ENCODE measurements at regions not wholly inside any gene's neighbourhood (a gene's known extent, or its start where the extent isn't known, plus 50 kb on each side); places are given as distances from the start of the nearest gene placed in this dataset.
"Not testable (repeated sequence)": the region's sequence is repeated elsewhere in the genome, so short reads cannot be mapped to it uniquely, and the experiment has no call there.

DNA sequence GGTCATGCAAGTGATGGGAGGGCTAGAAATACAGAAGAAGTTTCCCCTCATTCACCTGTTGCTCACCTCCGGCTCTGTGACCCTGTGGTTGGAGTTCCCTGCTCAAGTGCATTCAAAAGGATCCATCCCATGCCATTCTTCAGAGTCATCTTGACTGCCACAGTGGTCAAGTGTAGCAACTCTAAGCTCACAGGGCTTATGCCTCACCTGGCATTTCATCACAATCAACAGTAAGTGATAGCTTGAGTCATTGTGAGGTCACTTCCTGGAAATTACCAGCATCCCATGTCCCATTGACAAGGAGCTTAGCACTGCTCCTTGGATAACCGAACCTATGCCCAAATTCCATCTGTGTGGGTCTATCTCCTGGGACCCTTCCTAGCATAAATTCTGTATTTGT lies 55.6 kb downstream of the OR4C45 start:
- CTCF ChIA-PET = no interaction called here
- no TSS peak for BruUV-seq (replicated peaks)
- no peak for TF ChIP-seq CTCF (IDR thresholded peaks at IDR 0.05; ENCODE audit: unreplicated experiment)
- H3K4me3 Mint-ChIP-seq (ENCODE audit: low read depth, unreplicated experiment) = no peak overlapping the region
- H3K4me1 Mint-ChIP-seq (ENCODE audit: low read depth, unreplicated experiment) = no peaks in the 10 kb centered on the region
- H3K27ac Mint-ChIP-seq (ENCODE audit: unreplicated experiment) = no peak overlapping the region
- DNase-seq = no peak
- H3K27me3 Mint-ChIP-seq (ENCODE audit: unreplicated experiment) = no peaks in the 10 kb centered on the region
- H3K36me3 Mint-ChIP-seq (ENCODE audit: insufficient read depth, unreplicated experiment) = no peaks in the 10 kb centered on the region
- H3K9me3 Mint-ChIP-seq (ENCODE audit: low read depth, unreplicated experiment) = peaks cover 18% of the 10 kb centered on the region
- intact Hi-C loops (cut with micrococcal nuclease; ENCODE audit: unreplicated experiment) = no loop called here

GRCh38 chr11:50098186-50098725 lies 65.6 kb downstream of the OR4C45 start:
- no peak for TF ChIP-seq CTCF (IDR thresholded peaks at IDR 0.05; ENCODE audit: unreplicated experiment)
- no TSS peak for BruUV-seq (replicated peaks)
- no peaks in the 10 kb centered on the region for H3K4me1 Mint-ChIP-seq (ENCODE audit: low read depth, unreplicated experiment)
- no peaks in the 10 kb centered on the region for H3K27me3 Mint-ChIP-seq (ENCODE audit: unreplicated experiment)
- H3K9me3 Mint-ChIP-seq (ENCODE audit: low read depth, unreplicated experiment) = peaks cover 13% of the 10 kb centered on the region
- CTCF ChIA-PET = no interaction called here
- intact Hi-C loops (cut with micrococcal nuclease; ENCODE audit: unreplicated experiment) = no loop called here
- no peaks in the 10 kb centered on the region for H3K36me3 Mint-ChIP-seq (ENCODE audit: insufficient read depth, unreplicated experiment)
- no peak overlapping the region for H3K4me3 Mint-ChIP-seq (ENCODE audit: low read depth, unreplicated experiment)
- no peak for DNase-seq
- no peak overlapping the region for H3K27ac Mint-ChIP-seq (ENCODE audit: unreplicated experiment)

DNA sequence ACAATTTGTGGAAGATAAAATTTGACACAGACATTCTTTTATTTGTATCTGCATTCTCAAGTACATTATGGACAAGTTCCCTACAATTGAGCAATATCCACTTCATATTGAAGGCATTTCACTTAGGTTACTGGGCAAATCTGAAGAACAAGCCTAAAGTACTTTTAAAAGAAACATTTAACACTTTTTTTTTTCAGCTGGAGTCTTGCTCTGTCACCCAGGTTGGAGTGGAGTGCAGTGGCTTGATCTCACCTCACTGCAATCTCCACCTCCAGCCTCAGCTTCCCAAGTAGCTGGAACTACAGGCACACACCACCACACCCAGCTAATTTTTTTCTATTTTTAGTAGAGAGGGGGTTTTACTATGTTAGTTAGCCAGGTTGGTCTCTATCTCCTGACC lies 70.2 kb downstream of the OR4C45 start:
- Mint-ChIP-seq H3K4me1 (ENCODE audit: low read depth, unreplicated experiment) (no peaks in the 10 kb centered on the region), H3K9me3 (ENCODE audit: low read depth, unreplicated experiment) (peaks cover 2% of the 10 kb centered on the region), H3K27ac (ENCODE audit: unreplicated experiment) (no peak overlapping the region), H3K36me3 (ENCODE audit: insufficient read depth, unreplicated experiment) (no peaks in the 10 kb centered on the region), H3K27me3 (ENCODE audit: unreplicated experiment) (no peaks in the 10 kb centered on the region), H3K4me3 (ENCODE audit: low read depth, unreplicated experiment) (no peak overlapping the region)
- intact Hi-C loops (cut with micrococcal nuclease; ENCODE audit: unreplicated experiment) = no loop called here
- DNase-seq = no peak
- CTCF ChIA-PET = no interaction called here
- TF ChIP-seq CTCF (IDR thresholded peaks at IDR 0.05; ENCODE audit: unreplicated experiment) = no peak
- no TSS peak for BruUV-seq (replicated peaks)

DNA sequence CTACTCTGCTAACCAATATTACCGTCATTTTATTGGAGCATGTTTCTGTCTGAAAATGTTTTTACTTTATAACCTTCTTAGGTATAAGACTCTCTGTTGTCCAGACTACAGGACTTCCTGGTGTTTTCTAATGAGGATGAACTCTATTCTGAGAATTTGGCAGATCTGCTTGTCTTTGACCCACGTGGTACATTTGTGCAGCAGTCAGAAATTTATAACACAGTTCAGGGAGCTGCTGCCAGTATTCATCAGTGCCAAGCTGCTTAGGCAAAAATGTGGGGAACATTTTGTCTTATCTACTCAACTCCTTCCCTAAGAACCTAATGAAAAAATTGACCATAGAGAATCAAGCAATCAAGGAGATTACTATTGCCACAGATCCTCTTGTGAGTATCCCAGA lies 108.0 kb downstream of the OR4C45 start:
- H3K36me3 Mint-ChIP-seq (ENCODE audit: insufficient read depth, unreplicated experiment); H3K27ac Mint-ChIP-seq (ENCODE audit: unreplicated experiment); BruUV-seq (replicated peaks); DNase-seq; H3K27me3 Mint-ChIP-seq (ENCODE audit: unreplicated experiment); intact Hi-C loops (cut with micrococcal nuclease; ENCODE audit: unreplicated experiment); H3K4me3 Mint-ChIP-seq (ENCODE audit: low read depth, unreplicated experiment); H3K4me1 Mint-ChIP-seq (ENCODE audit: low read depth, unreplicated experiment); CTCF ChIA-PET: not testable (repeated sequence)
- peaks cover 13% of the 10 kb centered on the region for H3K9me3 Mint-ChIP-seq (ENCODE audit: low read depth, unreplicated experiment)

DNA sequence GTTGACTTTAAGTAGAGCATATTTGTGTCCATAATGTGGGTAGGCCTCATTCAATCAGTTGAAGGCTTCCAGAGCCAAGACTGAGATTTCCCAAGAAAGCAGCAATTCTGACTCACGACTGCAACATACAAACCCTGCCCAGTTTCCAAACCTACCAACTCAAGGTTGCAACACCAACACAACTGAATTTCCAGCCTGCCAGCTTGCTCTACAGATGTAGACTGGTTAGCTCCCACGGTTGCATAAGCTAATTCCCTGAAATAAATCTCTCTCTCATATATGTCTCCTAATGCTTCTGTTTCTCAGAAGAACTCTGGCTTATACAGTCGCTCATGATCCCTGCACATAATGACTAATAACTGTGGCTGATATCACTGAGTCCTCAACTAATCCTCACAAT lies 113.6 kb downstream of the OR4C45 start:
- H3K4me3 Mint-ChIP-seq (ENCODE audit: low read depth, unreplicated experiment); BruUV-seq (replicated peaks): not testable (repeated sequence)

DNA sequence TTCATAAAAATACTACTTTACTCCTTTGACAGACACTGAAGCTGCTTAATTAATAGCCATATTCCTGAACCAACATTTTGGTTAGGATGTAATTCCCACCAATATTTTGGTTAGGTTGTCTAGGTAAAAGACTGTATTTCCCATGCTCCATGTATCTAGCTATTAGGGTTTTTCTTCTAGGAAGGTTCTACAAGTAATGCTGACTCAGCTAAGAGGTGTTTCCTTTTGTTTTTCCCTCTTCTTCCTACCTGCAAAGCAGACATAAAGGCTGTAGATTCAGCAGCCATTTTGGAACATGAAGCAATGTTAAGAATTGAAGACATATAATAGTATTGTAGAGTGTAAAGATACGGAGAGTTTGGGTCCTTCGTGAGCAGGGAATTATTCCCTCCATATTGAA lies 115.3 kb downstream of the OR4C45 start:
- H3K36me3 Mint-ChIP-seq (ENCODE audit: insufficient read depth, unreplicated experiment); intact Hi-C loops (cut with micrococcal nuclease; ENCODE audit: unreplicated experiment); BruUV-seq (replicated peaks); H3K27ac Mint-ChIP-seq (ENCODE audit: unreplicated experiment); H3K27me3 Mint-ChIP-seq (ENCODE audit: unreplicated experiment); H3K4me3 Mint-ChIP-seq (ENCODE audit: low read depth, unreplicated experiment); DNase-seq; H3K4me1 Mint-ChIP-seq (ENCODE audit: low read depth, unreplicated experiment); CTCF ChIA-PET: not testable (repeated sequence)
- peaks cover 14% of the 10 kb centered on the region for H3K9me3 Mint-ChIP-seq (ENCODE audit: low read depth, unreplicated experiment)

More for the DNA sequence above, 113.6 kb downstream of the OR4C45 start:
- H3K27ac Mint-ChIP-seq (ENCODE audit: unreplicated experiment); H3K4me1 Mint-ChIP-seq (ENCODE audit: low read depth, unreplicated experiment); intact Hi-C loops (cut with micrococcal nuclease; ENCODE audit: unreplicated experiment); DNase-seq; H3K27me3 Mint-ChIP-seq (ENCODE audit: unreplicated experiment); H3K36me3 Mint-ChIP-seq (ENCODE audit: insufficient read depth, unreplicated experiment); CTCF ChIA-PET: not testable (repeated sequence)
- peaks cover 10% of the 10 kb centered on the region for H3K9me3 Mint-ChIP-seq (ENCODE audit: low read depth, unreplicated experiment)
